A549 (cell line): ENCODE measurements at regions not wholly inside any gene's neighbourhood (a gene's known extent, or its start where the extent isn't known, plus 50 kb on each side); places are given as distances from the start of the nearest gene placed in this dataset.
"Not testable (repeated sequence)": the region's sequence is repeated elsewhere in the genome, so short reads cannot be mapped to it uniquely, and the experiment has no call there.

Source experiments
- ATAC-seq, 2 experiments: fragments of 200-7000 bp in 1 of 2; fragments of >200 bp in 1 of 2; cut with Nextera tagmentation in 1 of 2; cut with Tn5 transposase in 1 of 2; 3 replicates each; pipeline versions ENCODE4 v1.8.0 to v1.9.1; 2018 to 2020; ENCODE audit warnings: mild to moderate bottlenecking in 1 of 2, moderate library complexity in 1 of 2
- CTCF ChIA-PET: fragments of 300-600 bp; sonication (Branson Sonifier 250); formaldehyde crosslinking; extraction: SDS; loops from one replicate; lab custom pipeline; 2021; ENCODE audit warnings: antibody characterized with exemption, inconsistent platforms; lab: Yijun Ruan, JAX
- POLR2A ChIA-PET: fragments of 350-600 bp; formaldehyde crosslinking; extraction: SDS; loops from one replicate; lab custom pipeline; 2021; ENCODE audit warnings: antibody characterized with exemption, inconsistent platforms; lab: Yijun Ruan, JAX
- DNase-seq, 2 experiments: peaks; one replicate each; pipeline versions ENCODE4 v3.0.0 to v3.0.0-alpha.2; 2011 to 2016; ENCODE audit warnings: low read depth in 1 of 2, low spot score in 1 of 2
- FAIRE-seq: peaks from 2 replicates; lab custom pipeline; 2011; peaks lifted over from hg19 to GRCh38; lab: Jason Lieb, UNC
- H3K27ac ChIP-seq, 2 experiments: fragments of >200 bp; sonication (Bioruptor Twin); formaldehyde crosslinking; 3 replicates each; pipeline ENCODE4 v1.5.1; 2016 to 2017
- H3K4me1 ChIP-seq: fragments of >200 bp; sonication (Bioruptor Twin); formaldehyde crosslinking; 3 replicates; pipeline ENCODE4 v1.6.1; 2016
- H3K4me2 ChIP-seq: fragments of >200 bp; sonication (Bioruptor Twin); formaldehyde crosslinking; 3 replicates; pipeline ENCODE4 v1.6.1; 2016
- H3K4me3 ChIP-seq: fragments of >200 bp; sonication (Bioruptor Twin); formaldehyde crosslinking; 3 replicates; pipeline ENCODE4 v1.5.1; 2016
- H3K9me3 ChIP-seq: fragments of >200 bp; sonication (Bioruptor Twin); formaldehyde crosslinking; 3 replicates; pipeline ENCODE4 v1.6.1; 2016
- MAFK ChIP-seq: fragments of 450-650 bp; IDR thresholded peaks from 2 replicates; pipeline ENCODE4 v1.6.1; 2014; ENCODE audit not compliant: partially characterized antibody
- WGBS: methylation state at CpG from one replicate; pipeline ENCODE4 v1.1.6; 2017; ENCODE audit errors: missing lambda C conversion rate; 5-methylcytosine and 5-hydroxymethylcytosine counted together

DNA sequence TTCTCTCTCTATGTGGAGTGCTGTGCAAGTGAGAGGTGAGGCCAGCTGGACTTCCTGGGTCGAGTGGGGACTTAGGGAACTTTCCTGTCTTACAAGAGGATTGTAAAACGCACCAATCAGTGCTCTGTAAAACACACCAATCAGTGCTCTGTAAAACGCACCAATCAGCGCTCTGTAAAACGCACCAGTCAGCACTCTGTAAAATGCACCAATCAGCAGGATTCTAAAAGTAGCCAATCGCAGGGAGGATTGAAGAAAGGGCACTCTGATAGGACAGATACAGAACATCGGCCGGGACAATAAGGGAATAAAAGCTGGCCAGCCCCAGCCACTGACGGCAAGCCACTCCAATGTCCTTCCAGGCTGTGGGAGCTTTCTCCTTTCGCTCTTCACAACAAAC, 52.0 kb upstream of the PTCH1 start:
- ATAC-seq, H3K4me2 ChIP-seq, POLR2A ChIA-PET, H3K4me3 ChIP-seq, H3K4me1 ChIP-seq, FAIRE-seq, H3K9me3 ChIP-seq, H3K27ac ChIP-seq: not testable (repeated sequence)
- peak in 1 of 2 experiments; percentile 10 for DNase-seq
- WGBS: 77% methylated on average over 10 of the region's 10 CpGs
- TF ChIP-seq MAFK: peak; percentile 96
- CTCF ChIA-PET: interaction anchor here (0.9 kb wide), 1 partner anchor 303 kb away, joined by 3 read pairs; no protein-coding TSS in a partner anchor
